Breast epithelium (tissue), 3 donors: ENCODE measurements at regions not wholly inside any gene's neighbourhood (a gene's known extent, or its start where the extent isn't known, plus 50 kb on each side); places are given as distances from the start of the nearest gene placed in this dataset.

Source experiments
- POLR2A ChIP-seq: fragments of 450-650 bp; IDR thresholded peaks from one replicate; pipeline ENCODE4 v1.6.1; 2016; ENCODE audit warnings: antibody characterized with exemption, mild to moderate bottlenecking, moderate library complexity
- TF ChIP-seq, protein P1 (sequence below), 3 donors: fragments of 450-650 bp; IDR thresholded peaks; one replicate each; pipeline ENCODE4 v1.5.1; 2016 to 2017; ENCODE audit warnings: antibody characterized with exemption in 3 of 3, mild to moderate bottlenecking in 3 of 3, moderate library complexity in 3 of 3

- TF ChIP-seq, protein P1, sequence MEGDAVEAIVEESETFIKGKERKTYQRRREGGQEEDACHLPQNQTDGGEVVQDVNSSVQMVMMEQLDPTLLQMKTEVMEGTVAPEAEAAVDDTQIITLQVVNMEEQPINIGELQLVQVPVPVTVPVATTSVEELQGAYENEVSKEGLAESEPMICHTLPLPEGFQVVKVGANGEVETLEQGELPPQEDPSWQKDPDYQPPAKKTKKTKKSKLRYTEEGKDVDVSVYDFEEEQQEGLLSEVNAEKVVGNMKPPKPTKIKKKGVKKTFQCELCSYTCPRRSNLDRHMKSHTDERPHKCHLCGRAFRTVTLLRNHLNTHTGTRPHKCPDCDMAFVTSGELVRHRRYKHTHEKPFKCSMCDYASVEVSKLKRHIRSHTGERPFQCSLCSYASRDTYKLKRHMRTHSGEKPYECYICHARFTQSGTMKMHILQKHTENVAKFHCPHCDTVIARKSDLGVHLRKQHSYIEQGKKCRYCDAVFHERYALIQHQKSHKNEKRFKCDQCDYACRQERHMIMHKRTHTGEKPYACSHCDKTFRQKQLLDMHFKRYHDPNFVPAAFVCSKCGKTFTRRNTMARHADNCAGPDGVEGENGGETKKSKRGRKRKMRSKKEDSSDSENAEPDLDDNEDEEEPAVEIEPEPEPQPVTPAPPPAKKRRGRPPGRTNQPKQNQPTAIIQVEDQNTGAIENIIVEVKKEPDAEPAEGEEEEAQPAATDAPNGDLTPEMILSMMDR (IDR thresholded peaks at IDR 0.05), result no peak
- TF ChIP-seq POLR2A, result no peak
Measured at GRCh38 chr15:39088156-39088555, 492.7 kb upstream of the THBS1 start.
